Liver (tissue), 3 donors: ENCODE measurements at regions not wholly inside any gene's neighbourhood (a gene's known extent, or its start where the extent isn't known, plus 50 kb on each side); places are given as distances from the start of the nearest gene placed in this dataset.

Experiments used
- ATF3 ChIP-seq: IDR thresholded peaks from 2 replicates; pipeline ENCODE4 v1.6.1; 2016; ENCODE audit warnings: antibody characterized with exemption
- EGR1 ChIP-seq, 2 donors: IDR thresholded peaks; 2 replicates each; pipeline ENCODE4 v1.6.1; 2016 to 2018; ENCODE audit warnings: antibody characterized with exemption in 2 of 2, low read depth in 2 of 2
- GABPA ChIP-seq, 2 donors: IDR thresholded peaks in 1 of 2; conservative IDR thresholded peaks in 1 of 2; 2 replicates each; pipeline ENCODE4 v1.6.1; 2016; ENCODE audit warnings: antibody characterized with exemption in 2 of 2, mild to moderate bottlenecking in 1 of 2, moderate library complexity in 1 of 2
- HNF4A ChIP-seq, 2 donors: conservative IDR thresholded peaks; 2 replicates each; pipeline ENCODE4 v1.6.1; 2016; ENCODE audit warnings: antibody characterized with exemption in 2 of 2, mild to moderate bottlenecking in 2 of 2
- JUND ChIP-seq, 2 donors: IDR thresholded peaks; 2 replicates each; pipeline ENCODE4 v1.6.1; 2016; ENCODE audit warnings: antibody characterized with exemption in 2 of 2
- RAD21 ChIP-seq, 2 donors: IDR thresholded peaks; 2 replicates each; pipeline ENCODE4 v1.6.1; 2016; ENCODE audit warnings: antibody characterized with exemption in 2 of 2, mild to moderate bottlenecking in 2 of 2
- RXRA ChIP-seq, 2 donors: IDR thresholded peaks; 2 replicates each; pipeline ENCODE4 v1.6.1; 2017 to 2018; ENCODE audit warnings: antibody characterized with exemption in 2 of 2, mild to moderate bottlenecking in 1 of 2
- SP1 ChIP-seq: IDR thresholded peaks from 2 replicates; pipeline ENCODE4 v1.6.1; 2018; ENCODE audit warnings: antibody characterized with exemption, mild to moderate bottlenecking
- TAF1 ChIP-seq: conservative IDR thresholded peaks from 2 replicates; pipeline ENCODE4 v1.6.1; 2016; ENCODE audit warnings: antibody characterized with exemption, mild to moderate bottlenecking
- YY1 ChIP-seq: IDR thresholded peaks from 2 replicates; pipeline ENCODE4 v1.6.1; 2016; ENCODE audit warnings: antibody characterized with exemption, mild to moderate bottlenecking
- TF ChIP-seq, protein P1 (sequence below): fragments of 150-350 bp; IDR thresholded peaks from 2 replicates; pipeline ENCODE4 v1.5.1; 2017; ENCODE audit warnings: improper control_type of control experiment, low read depth, low read length; ENCODE audit not compliant: missing input control
- TF ChIP-seq, protein P2 (sequence below): IDR thresholded peaks from 2 replicates; pipeline ENCODE4 v1.6.1; 2016; ENCODE audit warnings: antibody characterized with exemption, mild to moderate bottlenecking
- TF ChIP-seq, protein P3 (sequence below): IDR thresholded peaks from 2 replicates; pipeline ENCODE4 v1.6.1; 2016; ENCODE audit warnings: antibody characterized with exemption
- donor health status: healthy.
- donor health status: healthy.

- TF ChIP-seq, protein P1, sequence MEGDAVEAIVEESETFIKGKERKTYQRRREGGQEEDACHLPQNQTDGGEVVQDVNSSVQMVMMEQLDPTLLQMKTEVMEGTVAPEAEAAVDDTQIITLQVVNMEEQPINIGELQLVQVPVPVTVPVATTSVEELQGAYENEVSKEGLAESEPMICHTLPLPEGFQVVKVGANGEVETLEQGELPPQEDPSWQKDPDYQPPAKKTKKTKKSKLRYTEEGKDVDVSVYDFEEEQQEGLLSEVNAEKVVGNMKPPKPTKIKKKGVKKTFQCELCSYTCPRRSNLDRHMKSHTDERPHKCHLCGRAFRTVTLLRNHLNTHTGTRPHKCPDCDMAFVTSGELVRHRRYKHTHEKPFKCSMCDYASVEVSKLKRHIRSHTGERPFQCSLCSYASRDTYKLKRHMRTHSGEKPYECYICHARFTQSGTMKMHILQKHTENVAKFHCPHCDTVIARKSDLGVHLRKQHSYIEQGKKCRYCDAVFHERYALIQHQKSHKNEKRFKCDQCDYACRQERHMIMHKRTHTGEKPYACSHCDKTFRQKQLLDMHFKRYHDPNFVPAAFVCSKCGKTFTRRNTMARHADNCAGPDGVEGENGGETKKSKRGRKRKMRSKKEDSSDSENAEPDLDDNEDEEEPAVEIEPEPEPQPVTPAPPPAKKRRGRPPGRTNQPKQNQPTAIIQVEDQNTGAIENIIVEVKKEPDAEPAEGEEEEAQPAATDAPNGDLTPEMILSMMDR: no peak
- TF ChIP-seq, protein P2, sequence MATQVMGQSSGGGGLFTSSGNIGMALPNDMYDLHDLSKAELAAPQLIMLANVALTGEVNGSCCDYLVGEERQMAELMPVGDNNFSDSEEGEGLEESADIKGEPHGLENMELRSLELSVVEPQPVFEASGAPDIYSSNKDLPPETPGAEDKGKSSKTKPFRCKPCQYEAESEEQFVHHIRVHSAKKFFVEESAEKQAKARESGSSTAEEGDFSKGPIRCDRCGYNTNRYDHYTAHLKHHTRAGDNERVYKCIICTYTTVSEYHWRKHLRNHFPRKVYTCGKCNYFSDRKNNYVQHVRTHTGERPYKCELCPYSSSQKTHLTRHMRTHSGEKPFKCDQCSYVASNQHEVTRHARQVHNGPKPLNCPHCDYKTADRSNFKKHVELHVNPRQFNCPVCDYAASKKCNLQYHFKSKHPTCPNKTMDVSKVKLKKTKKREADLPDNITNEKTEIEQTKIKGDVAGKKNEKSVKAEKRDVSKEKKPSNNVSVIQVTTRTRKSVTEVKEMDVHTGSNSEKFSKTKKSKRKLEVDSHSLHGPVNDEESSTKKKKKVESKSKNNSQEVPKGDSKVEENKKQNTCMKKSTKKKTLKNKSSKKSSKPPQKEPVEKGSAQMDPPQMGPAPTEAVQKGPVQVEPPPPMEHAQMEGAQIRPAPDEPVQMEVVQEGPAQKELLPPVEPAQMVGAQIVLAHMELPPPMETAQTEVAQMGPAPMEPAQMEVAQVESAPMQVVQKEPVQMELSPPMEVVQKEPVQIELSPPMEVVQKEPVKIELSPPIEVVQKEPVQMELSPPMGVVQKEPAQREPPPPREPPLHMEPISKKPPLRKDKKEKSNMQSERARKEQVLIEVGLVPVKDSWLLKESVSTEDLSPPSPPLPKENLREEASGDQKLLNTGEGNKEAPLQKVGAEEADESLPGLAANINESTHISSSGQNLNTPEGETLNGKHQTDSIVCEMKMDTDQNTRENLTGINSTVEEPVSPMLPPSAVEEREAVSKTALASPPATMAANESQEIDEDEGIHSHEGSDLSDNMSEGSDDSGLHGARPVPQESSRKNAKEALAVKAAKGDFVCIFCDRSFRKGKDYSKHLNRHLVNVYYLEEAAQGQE: no peak
- no peak for TF ChIP-seq YY1
- TF ChIP-seq SP1: no peak
- no peak for TF ChIP-seq GABPA (IDR thresholded peaks at IDR 0.05 in 1 of 2, conservative IDR thresholded peaks at IDR 0.05 in 1 of 2)
- TF ChIP-seq, protein P3, sequence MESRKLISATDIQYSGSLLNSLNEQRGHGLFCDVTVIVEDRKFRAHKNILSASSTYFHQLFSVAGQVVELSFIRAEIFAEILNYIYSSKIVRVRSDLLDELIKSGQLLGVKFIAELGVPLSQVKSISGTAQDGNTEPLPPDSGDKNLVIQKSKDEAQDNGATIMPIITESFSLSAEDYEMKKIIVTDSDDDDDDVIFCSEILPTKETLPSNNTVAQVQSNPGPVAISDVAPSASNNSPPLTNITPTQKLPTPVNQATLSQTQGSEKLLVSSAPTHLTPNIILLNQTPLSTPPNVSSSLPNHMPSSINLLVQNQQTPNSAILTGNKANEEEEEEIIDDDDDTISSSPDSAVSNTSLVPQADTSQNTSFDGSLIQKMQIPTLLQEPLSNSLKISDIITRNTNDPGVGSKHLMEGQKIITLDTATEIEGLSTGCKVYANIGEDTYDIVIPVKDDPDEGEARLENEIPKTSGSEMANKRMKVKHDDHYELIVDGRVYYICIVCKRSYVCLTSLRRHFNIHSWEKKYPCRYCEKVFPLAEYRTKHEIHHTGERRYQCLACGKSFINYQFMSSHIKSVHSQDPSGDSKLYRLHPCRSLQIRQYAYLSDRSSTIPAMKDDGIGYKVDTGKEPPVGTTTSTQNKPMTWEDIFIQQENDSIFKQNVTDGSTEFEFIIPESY: no peak
- TF ChIP-seq RXRA (IDR thresholded peaks at IDR 0.05): no peak
- no peak for TF ChIP-seq JUND (IDR thresholded peaks at IDR 0.05)
- TF ChIP-seq TAF1: no peak
- TF ChIP-seq RAD21 (IDR thresholded peaks at IDR 0.05): no peak
- TF ChIP-seq EGR1 (IDR thresholded peaks at IDR 0.05; ENCODE audit: low read depth in 2 of 2): no peak
- TF ChIP-seq HNF4A (conservative IDR thresholded peaks at IDR 0.05): no peak
- TF ChIP-seq ATF3: no peak
Measured at GRCh38 chr4:138892483-138893407, 122.8 kb upstream of the NOCT start.
